ENCODE measurements at regions not wholly inside any gene's neighbourhood (a gene's known extent, or its start where the extent isn't known, plus 50 kb on each side); places are given as distances from the start of the nearest gene placed in this dataset.
A peak's percentile ranks its signal among the peaks of the same experiment; 100 is the strongest.

- H3K9me3 ChIP-seq (ENCODE audit: control insufficient read depth, low read depth, low read length), result no peaks in the 10 kb centered on the region
- 100% methylated on average over 1 of the region's 2 CpGs for WGBS (ENCODE audit: insufficient coverage, low lambda C conversion rate)
- H3K4me1 ChIP-seq (ENCODE audit: control insufficient read depth, insufficient read depth, low read length), result no peaks in the 10 kb centered on the region
- DNase-seq, result no peak
- H3K27me3 ChIP-seq (ENCODE audit: control insufficient read depth, insufficient read depth, low read length), result peaks cover 1% of the 10 kb centered on the region
- H3K27ac ChIP-seq (ENCODE audit: low read length), result no peak overlapping the region
- H3K36me3 ChIP-seq (ENCODE audit: control insufficient read depth, insufficient read depth, low read length), result no peaks in the 10 kb centered on the region
- H3K4me3 ChIP-seq (ENCODE audit: low read length), result no peak overlapping the region
Observed at GRCh38 chr2:23291239-23291638, 93.7 kb upstream of the KLHL29 start.

- Histone ChIP-seq H3K27ac (ENCODE audit: low read length) (no peak overlapping the region), H3K4me1 (ENCODE audit: control insufficient read depth, insufficient read depth, low read length) (no peaks in the 10 kb centered on the region), H3K27me3 (ENCODE audit: control insufficient read depth, insufficient read depth, low read length) (peaks cover 4% of the 10 kb centered on the region), H3K36me3 (ENCODE audit: control insufficient read depth, insufficient read depth, low read length) (no peaks in the 10 kb centered on the region), H3K4me3 (ENCODE audit: low read length) (no peak overlapping the region), H3K9me3 (ENCODE audit: control insufficient read depth, low read depth, low read length) (no peaks in the 10 kb centered on the region)
- no peak for DNase-seq
- no CpG with 5 or more reads among the region's 3 CpGs for WGBS (ENCODE audit: insufficient coverage, low lambda C conversion rate)
Observed at GRCh38 chr2:23292024-23292423, 93.0 kb upstream of the KLHL29 start.

DNA sequence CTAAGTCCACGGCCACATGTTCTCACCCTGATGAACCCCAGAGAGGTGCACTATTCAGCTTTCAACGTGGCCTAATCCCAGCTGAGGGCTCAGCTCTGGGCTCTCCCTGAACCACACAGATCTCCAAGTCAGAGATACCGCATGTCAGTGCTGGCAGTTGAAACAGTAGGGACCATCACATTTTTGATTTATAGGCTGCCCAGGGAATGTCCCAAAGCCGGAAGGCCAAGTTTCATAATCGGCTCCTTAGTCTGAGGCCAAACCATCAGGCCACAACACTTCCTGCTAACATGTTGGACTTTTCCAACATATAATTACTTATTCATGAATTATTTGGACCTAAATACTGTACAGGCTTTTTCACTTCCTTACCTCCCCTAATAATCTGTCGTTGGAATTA is 91.9 kb upstream of the KLHL29 start:
- Histone ChIP-seq H3K27me3 (ENCODE audit: control insufficient read depth, insufficient read depth, low read length) (peaks cover 4% of the 10 kb centered on the region), H3K27ac (ENCODE audit: low read length) (no peak overlapping the region), H3K4me1 (ENCODE audit: control insufficient read depth, insufficient read depth, low read length) (no peaks in the 10 kb centered on the region), H3K9me3 (ENCODE audit: control insufficient read depth, low read depth, low read length) (no peaks in the 10 kb centered on the region), H3K36me3 (ENCODE audit: control insufficient read depth, insufficient read depth, low read length) (no peaks in the 10 kb centered on the region), H3K4me3 (ENCODE audit: low read length) (no peak overlapping the region)
- no peak for DNase-seq
- no CpG with 5 or more reads among the region's 6 CpGs for WGBS (ENCODE audit: insufficient coverage, low lambda C conversion rate)

DNA sequence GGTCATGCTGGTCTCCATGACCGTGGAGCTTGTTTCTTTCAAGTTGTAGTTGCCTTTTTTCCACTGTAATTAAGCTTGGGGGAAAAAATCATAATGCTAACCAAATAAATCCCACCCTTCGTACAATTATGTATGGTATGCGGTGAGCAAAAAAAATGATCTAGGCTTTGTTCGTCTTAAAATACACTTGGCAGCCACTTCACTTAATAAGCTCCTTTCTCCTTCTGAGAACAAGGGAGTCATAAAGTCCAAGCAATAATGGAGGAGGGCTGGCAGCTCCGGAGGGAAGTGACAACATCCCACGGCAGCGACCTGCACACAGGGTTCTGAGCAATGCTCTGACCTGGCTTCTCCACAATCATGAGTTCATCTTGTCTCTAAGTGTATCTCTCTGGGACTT is 91.2 kb upstream of the KLHL29 start:
- peak in 1 of 2 donors; percentile 5 for DNase-seq
- H3K36me3 ChIP-seq (ENCODE audit: control insufficient read depth, insufficient read depth, low read length), result no peaks in the 10 kb centered on the region
- peaks cover 4% of the 10 kb centered on the region for H3K27me3 ChIP-seq (ENCODE audit: control insufficient read depth, insufficient read depth, low read length)
- H3K27ac ChIP-seq (ENCODE audit: low read length), result no peak overlapping the region
- no peaks in the 10 kb centered on the region for H3K4me1 ChIP-seq (ENCODE audit: control insufficient read depth, insufficient read depth, low read length)
- WGBS (ENCODE audit: insufficient coverage, low lambda C conversion rate), result 75% methylated on average over 3 of the region's 7 CpGs
- H3K4me3 ChIP-seq (ENCODE audit: low read length), result no peak overlapping the region
- H3K9me3 ChIP-seq (ENCODE audit: control insufficient read depth, low read depth, low read length), result no peaks in the 10 kb centered on the region

DNA sequence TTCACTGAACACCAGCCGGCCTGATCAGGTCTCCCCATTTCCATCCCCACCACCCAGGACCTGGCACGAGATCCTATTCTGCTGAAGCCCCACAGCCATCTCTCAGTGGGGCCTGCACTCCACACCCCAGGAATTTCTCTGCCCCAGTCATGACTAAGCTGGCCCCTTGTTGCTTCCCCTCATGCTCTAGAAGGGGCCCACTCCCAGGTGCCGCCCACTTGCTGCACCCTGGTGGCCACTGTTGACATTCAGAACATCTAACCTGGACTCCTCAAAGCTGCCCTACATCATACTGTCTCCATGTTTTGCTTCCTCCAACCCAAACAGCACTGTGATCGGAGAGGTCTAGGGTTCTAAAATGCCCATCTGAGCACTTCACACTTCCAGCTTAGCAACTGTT is 90.7 kb upstream of the KLHL29 start:
- Histone ChIP-seq H3K4me1 (ENCODE audit: control insufficient read depth, insufficient read depth, low read length) (no peaks in the 10 kb centered on the region), H3K4me3 (ENCODE audit: low read length) (no peak overlapping the region), H3K27ac (ENCODE audit: low read length) (no peak overlapping the region), H3K9me3 (ENCODE audit: control insufficient read depth, low read depth, low read length) (no peaks in the 10 kb centered on the region), H3K27me3 (ENCODE audit: control insufficient read depth, insufficient read depth, low read length) (peaks cover 4% of the 10 kb centered on the region), H3K36me3 (ENCODE audit: control insufficient read depth, insufficient read depth, low read length) (no peaks in the 10 kb centered on the region)
- no peak for DNase-seq
- no CpG with 5 or more reads among the region's 4 CpGs for WGBS (ENCODE audit: insufficient coverage, low lambda C conversion rate)

DNA sequence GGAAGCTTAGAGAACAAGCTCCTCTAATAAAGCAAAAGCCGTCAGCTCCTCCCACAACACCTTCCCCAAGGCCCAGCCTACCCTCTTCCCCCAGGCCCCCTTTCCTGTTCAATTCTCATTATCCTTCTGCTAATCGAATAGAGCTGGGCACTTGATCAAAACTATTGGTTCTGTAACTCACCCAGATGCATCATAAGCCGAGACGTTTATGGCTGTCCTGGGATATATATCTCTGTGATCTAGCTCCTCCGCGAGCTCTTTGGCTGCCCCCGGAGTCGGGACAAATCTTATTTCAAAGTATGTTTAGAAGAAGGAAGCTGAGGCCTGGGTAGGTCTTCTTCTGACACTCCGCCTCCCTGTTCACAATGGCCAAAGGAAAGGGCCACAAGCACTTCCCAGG is 88.3 kb upstream of the KLHL29 start:
- Histone ChIP-seq H3K9me3 (ENCODE audit: control insufficient read depth, low read depth, low read length) (no peaks in the 10 kb centered on the region), H3K27ac (ENCODE audit: low read length) (no peak overlapping the region), H3K4me3 (ENCODE audit: low read length) (no peak overlapping the region), H3K4me1 (ENCODE audit: control insufficient read depth, insufficient read depth, low read length) (no peaks in the 10 kb centered on the region), H3K27me3 (ENCODE audit: control insufficient read depth, insufficient read depth, low read length) (peaks cover 4% of the 10 kb centered on the region), H3K36me3 (ENCODE audit: control insufficient read depth, insufficient read depth, low read length) (no peaks in the 10 kb centered on the region)
- WGBS (ENCODE audit: insufficient coverage, low lambda C conversion rate), result no CpG with 5 or more reads among the region's 9 CpGs
- DNase-seq, result no peak

- Histone ChIP-seq H3K27ac (ENCODE audit: low read length) (no peak overlapping the region), H3K4me1 (ENCODE audit: control insufficient read depth, insufficient read depth, low read length) (no peaks in the 10 kb centered on the region), H3K9me3 (ENCODE audit: control insufficient read depth, low read depth, low read length) (no peaks in the 10 kb centered on the region), H3K36me3 (ENCODE audit: control insufficient read depth, insufficient read depth, low read length) (no peaks in the 10 kb centered on the region), H3K27me3 (ENCODE audit: control insufficient read depth, insufficient read depth, low read length) (peaks cover 4% of the 10 kb centered on the region), H3K4me3 (ENCODE audit: low read length) (no peak overlapping the region)
- no peak for DNase-seq
- WGBS (ENCODE audit: insufficient coverage, low lambda C conversion rate), result no CpG with 5 or more reads among the region's 3 CpGs
Observed at GRCh38 chr2:23297112-23297511, 87.9 kb upstream of the KLHL29 start.

- Histone ChIP-seq H3K27me3 (ENCODE audit: control insufficient read depth, insufficient read depth, low read length) (peaks cover 4% of the 10 kb centered on the region), H3K4me1 (ENCODE audit: control insufficient read depth, insufficient read depth, low read length) (no peaks in the 10 kb centered on the region), H3K9me3 (ENCODE audit: control insufficient read depth, low read depth, low read length) (no peaks in the 10 kb centered on the region), H3K27ac (ENCODE audit: low read length) (no peak overlapping the region), H3K36me3 (ENCODE audit: control insufficient read depth, insufficient read depth, low read length) (no peaks in the 10 kb centered on the region), H3K4me3 (ENCODE audit: low read length) (no peak overlapping the region)
- WGBS (ENCODE audit: insufficient coverage, low lambda C conversion rate), result 100% methylated on average over 1 of the region's 6 CpGs
- DNase-seq, result no peak
Observed at GRCh38 chr2:23298551-23298950, 86.4 kb upstream of the KLHL29 start.

GRCh38 chr2:23299476-23300195 is 85.3 kb upstream of the KLHL29 start:
- Histone ChIP-seq H3K9me3 (ENCODE audit: control insufficient read depth, low read depth, low read length) (no peaks in the 10 kb centered on the region), H3K36me3 (ENCODE audit: control insufficient read depth, insufficient read depth, low read length) (no peaks in the 10 kb centered on the region), H3K27me3 (ENCODE audit: control insufficient read depth, insufficient read depth, low read length) (peaks cover 4% of the 10 kb centered on the region), H3K4me1 (ENCODE audit: control insufficient read depth, insufficient read depth, low read length) (no peaks in the 10 kb centered on the region), H3K27ac (ENCODE audit: low read length) (no peak overlapping the region), H3K4me3 (ENCODE audit: low read length) (no peak overlapping the region)
- 100% methylated on average over 1 of the region's 8 CpGs for WGBS (ENCODE audit: insufficient coverage, low lambda C conversion rate)
- DNase-seq, result no peak

GRCh38 chr2:23301136-23301535 is 83.8 kb upstream of the KLHL29 start:
- no peaks in the 10 kb centered on the region for H3K4me1 ChIP-seq (ENCODE audit: control insufficient read depth, insufficient read depth, low read length)
- no peaks in the 10 kb centered on the region for H3K9me3 ChIP-seq (ENCODE audit: control insufficient read depth, low read depth, low read length)
- no peaks in the 10 kb centered on the region for H3K36me3 ChIP-seq (ENCODE audit: control insufficient read depth, insufficient read depth, low read length)
- no peak overlapping the region for H3K27ac ChIP-seq (ENCODE audit: low read length)
- H3K27me3 ChIP-seq (ENCODE audit: control insufficient read depth, insufficient read depth, low read length), result peaks cover 4% of the 10 kb centered on the region
- no peak overlapping the region for H3K4me3 ChIP-seq (ENCODE audit: low read length)
- DNase-seq, result no peak

DNA sequence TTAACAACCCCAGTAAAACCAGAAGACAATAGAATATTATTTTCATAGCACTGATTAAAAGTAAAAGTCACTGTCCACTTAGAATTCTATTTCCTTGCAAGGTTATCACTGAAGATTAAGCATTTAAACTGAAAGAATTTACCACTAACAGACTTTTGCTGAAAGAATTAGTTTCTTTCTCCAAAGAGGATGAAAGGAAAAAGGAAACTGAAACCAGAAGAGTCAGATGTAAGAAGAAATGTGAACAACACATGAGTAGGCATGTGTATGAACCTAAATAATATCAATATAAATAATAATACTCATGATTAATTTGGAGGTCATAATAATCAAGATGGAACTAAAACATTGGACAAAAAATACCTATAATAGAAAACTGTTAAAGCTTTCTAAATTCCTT is 82.4 kb upstream of the KLHL29 start:
- Histone ChIP-seq H3K4me3 (ENCODE audit: low read length) (no peak overlapping the region), H3K27me3 (ENCODE audit: control insufficient read depth, insufficient read depth, low read length) (no peaks in the 10 kb centered on the region), H3K27ac (ENCODE audit: low read length) (no peak overlapping the region), H3K36me3 (ENCODE audit: control insufficient read depth, insufficient read depth, low read length) (no peaks in the 10 kb centered on the region), H3K4me1 (ENCODE audit: control insufficient read depth, insufficient read depth, low read length) (no peaks in the 10 kb centered on the region), H3K9me3 (ENCODE audit: control insufficient read depth, low read depth, low read length) (no peaks in the 10 kb centered on the region)
- no peak for DNase-seq
